ENCODE measurements at regions not wholly inside any gene's neighbourhood (a gene's known extent, or its start where the extent isn't known, plus 50 kb on each side); places are given as distances from the start of the nearest gene placed in this dataset.

- Histone ChIP-seq H3K9me3 (ENCODE audit: control insufficient read depth, low read length) (no peaks in the 10 kb centered on the region), H3K27me3 (ENCODE audit: control insufficient read depth, insufficient read depth, low read length) (no peaks in the 10 kb centered on the region), H3K4me1 (ENCODE audit: control insufficient read depth, insufficient read depth, low read length) (no peaks in the 10 kb centered on the region), H3K4me3 (ENCODE audit: low read length) (no peak overlapping the region), H3K36me3 (ENCODE audit: control insufficient read depth, insufficient read depth, low read length) (no peaks in the 10 kb centered on the region), H3K9ac (ENCODE audit: low read length) (no peak overlapping the region)
Observed at GRCh38 chr15:93565201-93565600, 476.2 kb upstream of the RGMA start.

GRCh38 chr15:93563218-93563617 lies 474.2 kb upstream of the RGMA start:
- Histone ChIP-seq H3K36me3 (ENCODE audit: control insufficient read depth, insufficient read depth, low read length) (no peaks in the 10 kb centered on the region), H3K4me3 (ENCODE audit: low read length) (no peak overlapping the region), H3K4me1 (ENCODE audit: control insufficient read depth, insufficient read depth, low read length) (no peaks in the 10 kb centered on the region), H3K9ac (ENCODE audit: low read length) (no peak overlapping the region), H3K9me3 (ENCODE audit: control insufficient read depth, low read length) (no peaks in the 10 kb centered on the region), H3K27me3 (ENCODE audit: control insufficient read depth, insufficient read depth, low read length) (no peaks in the 10 kb centered on the region)

GRCh38 chr15:93562395-93563123 lies 473.5 kb upstream of the RGMA start:
- H3K36me3 ChIP-seq (ENCODE audit: control insufficient read depth, insufficient read depth, low read length) = no peaks in the 10 kb centered on the region

GRCh38 chr15:93557696-93558095 lies 468.7 kb upstream of the RGMA start:
- Histone ChIP-seq H3K4me3 (ENCODE audit: low read length) (no peak overlapping the region), H3K36me3 (ENCODE audit: control insufficient read depth, insufficient read depth, low read length) (no peaks in the 10 kb centered on the region), H3K9ac (ENCODE audit: low read length) (no peak overlapping the region), H3K4me1 (ENCODE audit: control insufficient read depth, insufficient read depth, low read length) (no peaks in the 10 kb centered on the region), H3K27me3 (ENCODE audit: control insufficient read depth, insufficient read depth, low read length) (no peaks in the 10 kb centered on the region), H3K9me3 (ENCODE audit: control insufficient read depth, low read length) (no peaks in the 10 kb centered on the region)

More at GRCh38 chr15:93562395-93563123, 473.5 kb upstream of the RGMA start:
- Histone ChIP-seq H3K4me3 (ENCODE audit: low read length) (no peak overlapping the region), H3K9ac (ENCODE audit: low read length) (no peak overlapping the region), H3K4me1 (ENCODE audit: control insufficient read depth, insufficient read depth, low read length) (no peaks in the 10 kb centered on the region), H3K27me3 (ENCODE audit: control insufficient read depth, insufficient read depth, low read length) (no peaks in the 10 kb centered on the region), H3K9me3 (ENCODE audit: control insufficient read depth, low read length) (no peaks in the 10 kb centered on the region)

GRCh38 chr15:93553167-93553935 lies 464.3 kb upstream of the RGMA start:
- Histone ChIP-seq H3K36me3 (ENCODE audit: control insufficient read depth, insufficient read depth, low read length) (no peaks in the 10 kb centered on the region), H3K27me3 (ENCODE audit: control insufficient read depth, insufficient read depth, low read length) (no peaks in the 10 kb centered on the region), H3K4me3 (ENCODE audit: low read length) (no peak overlapping the region), H3K9ac (ENCODE audit: low read length) (no peak overlapping the region), H3K9me3 (ENCODE audit: control insufficient read depth, low read length) (no peaks in the 10 kb centered on the region), H3K4me1 (ENCODE audit: control insufficient read depth, insufficient read depth, low read length) (no peaks in the 10 kb centered on the region)

- Histone ChIP-seq H3K9me3 (ENCODE audit: control insufficient read depth, low read length) (no peaks in the 10 kb centered on the region), H3K9ac (ENCODE audit: low read length) (no peak overlapping the region), H3K4me3 (ENCODE audit: low read length) (no peak overlapping the region), H3K36me3 (ENCODE audit: control insufficient read depth, insufficient read depth, low read length) (no peaks in the 10 kb centered on the region), H3K27me3 (ENCODE audit: control insufficient read depth, insufficient read depth, low read length) (no peaks in the 10 kb centered on the region), H3K4me1 (ENCODE audit: control insufficient read depth, insufficient read depth, low read length) (no peaks in the 10 kb centered on the region)
Observed at GRCh38 chr15:93543093-93543492, 454.1 kb upstream of the RGMA start.

GRCh38 chr15:93527374-93528050 lies 438.5 kb upstream of the RGMA start:
- Histone ChIP-seq H3K9me3 (ENCODE audit: control insufficient read depth, low read length) (no peaks in the 10 kb centered on the region), H3K4me1 (ENCODE audit: control insufficient read depth, insufficient read depth, low read length) (no peaks in the 10 kb centered on the region), H3K27me3 (ENCODE audit: control insufficient read depth, insufficient read depth, low read length) (no peaks in the 10 kb centered on the region), H3K36me3 (ENCODE audit: control insufficient read depth, insufficient read depth, low read length) (no peaks in the 10 kb centered on the region), H3K9ac (ENCODE audit: low read length) (no peak overlapping the region), H3K4me3 (ENCODE audit: low read length) (no peak overlapping the region)

- H3K36me3 ChIP-seq (ENCODE audit: control insufficient read depth, insufficient read depth, low read length) = no peaks in the 10 kb centered on the region
- no peaks in the 10 kb centered on the region for H3K9me3 ChIP-seq (ENCODE audit: control insufficient read depth, low read length)
- H3K4me1 ChIP-seq (ENCODE audit: control insufficient read depth, insufficient read depth, low read length) = no peaks in the 10 kb centered on the region
- no peaks in the 10 kb centered on the region for H3K27me3 ChIP-seq (ENCODE audit: control insufficient read depth, insufficient read depth, low read length)
- H3K4me3 ChIP-seq (ENCODE audit: low read length) = no peak overlapping the region
- no peak overlapping the region for H3K9ac ChIP-seq (ENCODE audit: low read length)
Observed at GRCh38 chr15:93524432-93524831, 435.4 kb upstream of the RGMA start.

GRCh38 chr15:93523481-93523880 lies 434.5 kb upstream of the RGMA start:
- Histone ChIP-seq H3K36me3 (ENCODE audit: control insufficient read depth, insufficient read depth, low read length) (no peaks in the 10 kb centered on the region), H3K27me3 (ENCODE audit: control insufficient read depth, insufficient read depth, low read length) (no peaks in the 10 kb centered on the region), H3K4me1 (ENCODE audit: control insufficient read depth, insufficient read depth, low read length) (no peaks in the 10 kb centered on the region), H3K4me3 (ENCODE audit: low read length) (no peak overlapping the region), H3K9ac (ENCODE audit: low read length) (no peak overlapping the region), H3K9me3 (ENCODE audit: control insufficient read depth, low read length) (no peaks in the 10 kb centered on the region)

- H3K4me1 ChIP-seq (ENCODE audit: control insufficient read depth, insufficient read depth, low read length) = no peaks in the 10 kb centered on the region
- no peak overlapping the region for H3K9ac ChIP-seq (ENCODE audit: low read length)
- no peaks in the 10 kb centered on the region for H3K9me3 ChIP-seq (ENCODE audit: control insufficient read depth, low read length)
- H3K27me3 ChIP-seq (ENCODE audit: control insufficient read depth, insufficient read depth, low read length) = no peaks in the 10 kb centered on the region
- no peak overlapping the region for H3K4me3 ChIP-seq (ENCODE audit: low read length)
- no peaks in the 10 kb centered on the region for H3K36me3 ChIP-seq (ENCODE audit: control insufficient read depth, insufficient read depth, low read length)
Observed at GRCh38 chr15:93520206-93520605, 431.2 kb upstream of the RGMA start.

GRCh38 chr15:93519599-93519998 lies 430.6 kb upstream of the RGMA start:
- Histone ChIP-seq H3K36me3 (ENCODE audit: control insufficient read depth, insufficient read depth, low read length) (no peaks in the 10 kb centered on the region), H3K4me1 (ENCODE audit: control insufficient read depth, insufficient read depth, low read length) (no peaks in the 10 kb centered on the region), H3K9ac (ENCODE audit: low read length) (no peak overlapping the region), H3K4me3 (ENCODE audit: low read length) (no peak overlapping the region), H3K27me3 (ENCODE audit: control insufficient read depth, insufficient read depth, low read length) (no peaks in the 10 kb centered on the region), H3K9me3 (ENCODE audit: control insufficient read depth, low read length) (no peaks in the 10 kb centered on the region)

- Histone ChIP-seq H3K9ac (ENCODE audit: low read length) (no peak overlapping the region), H3K4me3 (ENCODE audit: low read length) (no peak overlapping the region), H3K27me3 (ENCODE audit: control insufficient read depth, insufficient read depth, low read length) (no peaks in the 10 kb centered on the region), H3K9me3 (ENCODE audit: control insufficient read depth, low read length) (no peaks in the 10 kb centered on the region), H3K36me3 (ENCODE audit: control insufficient read depth, insufficient read depth, low read length) (no peaks in the 10 kb centered on the region), H3K4me1 (ENCODE audit: control insufficient read depth, insufficient read depth, low read length) (no peaks in the 10 kb centered on the region)
Observed at GRCh38 chr15:93517176-93517575, 428.2 kb upstream of the RGMA start.

Measured in mucosa of stomach (tissue), 1 donor.